ENCODE measurements at regions not wholly inside any gene's neighbourhood (a gene's known extent, or its start where the extent isn't known, plus 50 kb on each side); places are given as distances from the start of the nearest gene placed in this dataset.

- no peaks in the 10 kb centered on the region for H3K36me3 ChIP-seq
- H3K4me3 ChIP-seq: no peak overlapping the region
- no peak for DNase-seq
- intact Hi-C loops (cut with DNase I): no loop called here
- no peak for ATAC-seq
- no peaks in the 10 kb centered on the region for H3K4me1 ChIP-seq
- no peak overlapping the region for H3K27ac ChIP-seq
- TF ChIP-seq CTCF (IDR thresholded peaks at IDR 0.05): no peak
- H3K9me3 ChIP-seq: peaks cover 10% of the 10 kb centered on the region
- H3K27me3 ChIP-seq (ENCODE audit: low read depth): peaks cover 6% of the 10 kb centered on the region
Measured at GRCh38 chr18:2191180-2191790, 380.0 kb downstream of the METTL4 start.

GRCh38 chr18:2192562-2192961 lies 378.7 kb downstream of the METTL4 start:
- H3K27me3 ChIP-seq (ENCODE audit: low read depth): peaks cover 6% of the 10 kb centered on the region
- DNase-seq (no peak), ATAC-seq (no peak)
- H3K27ac ChIP-seq: no peak overlapping the region
- H3K36me3 ChIP-seq: no peaks in the 10 kb centered on the region
- peaks cover 10% of the 10 kb centered on the region for H3K9me3 ChIP-seq
- intact Hi-C loops (cut with DNase I): no loop called here
- no peak overlapping the region for H3K4me3 ChIP-seq
- no peak for TF ChIP-seq CTCF (IDR thresholded peaks at IDR 0.05)
- H3K4me1 ChIP-seq: no peaks in the 10 kb centered on the region

GRCh38 chr18:2197946-2198345 lies 373.4 kb downstream of the METTL4 start:
- no peak for DNase-seq
- intact Hi-C loops (cut with DNase I): no loop called here
- H3K9me3 ChIP-seq: peaks cover 6% of the 10 kb centered on the region
- H3K27me3 ChIP-seq (ENCODE audit: low read depth): no peaks in the 10 kb centered on the region
- no peaks in the 10 kb centered on the region for H3K4me1 ChIP-seq
- H3K4me3 ChIP-seq: no peak overlapping the region
- no peak for ATAC-seq
- H3K36me3 ChIP-seq: no peaks in the 10 kb centered on the region
- no peak overlapping the region for H3K27ac ChIP-seq
- TF ChIP-seq CTCF (IDR thresholded peaks at IDR 0.05): no peak

GRCh38 chr18:2199060-2199459 lies 372.2 kb downstream of the METTL4 start:
- ATAC-seq (no peak), DNase-seq (no peak)
- no peaks in the 10 kb centered on the region for H3K4me1 ChIP-seq
- TF ChIP-seq CTCF (IDR thresholded peaks at IDR 0.05): no peak
- H3K36me3 ChIP-seq: no peaks in the 10 kb centered on the region
- no peak overlapping the region for H3K27ac ChIP-seq
- no peaks in the 10 kb centered on the region for H3K9me3 ChIP-seq
- intact Hi-C loops (cut with DNase I): no loop called here
- H3K27me3 ChIP-seq (ENCODE audit: low read depth): no peaks in the 10 kb centered on the region
- H3K4me3 ChIP-seq: no peak overlapping the region

- TF ChIP-seq CTCF (IDR thresholded peaks at IDR 0.05): no peak
- DNase-seq (no peak), ATAC-seq (no peak)
- Histone ChIP-seq H3K36me3 (no peaks in the 10 kb centered on the region), H3K9me3 (no peaks in the 10 kb centered on the region), H3K27ac (no peak overlapping the region), H3K4me1 (no peaks in the 10 kb centered on the region), H3K27me3 (ENCODE audit: low read depth) (no peaks in the 10 kb centered on the region), H3K4me3 (no peak overlapping the region)
- intact Hi-C loops (cut with DNase I): no loop called here
Measured at GRCh38 chr18:2201036-2201600, 370.2 kb downstream of the METTL4 start.
